ENCODE measurements at regions not wholly inside any gene's neighbourhood (a gene's known extent, or its start where the extent isn't known, plus 50 kb on each side); places are given as distances from the start of the nearest gene placed in this dataset.

GRCh38 chr3:99287876-99288275, 350.5 kb upstream of the COL8A1 start:
- Histone ChIP-seq H3K9me3 (no peaks in the 10 kb centered on the region), H3K27ac (no peak overlapping the region), H3K4me1 (no peaks in the 10 kb centered on the region), H3K27me3 (no peaks in the 10 kb centered on the region), H3K36me3 (no peaks in the 10 kb centered on the region), H3K4me3 (no peak overlapping the region)
- no peak for DNase-seq
- no peak for TF ChIP-seq POLR2A (IDR thresholded peaks at IDR 0.05)
- TF ChIP-seq CTCF (IDR thresholded peaks at IDR 0.05), result no peak

GRCh38 chr3:99286266-99286845, 352.0 kb upstream of the COL8A1 start:
- H3K9me3 ChIP-seq, result no peaks in the 10 kb centered on the region
- TF ChIP-seq CTCF (IDR thresholded peaks at IDR 0.05) (no peak), POLR2A (IDR thresholded peaks at IDR 0.05) (no peak)
- no peak for DNase-seq
- H3K27me3 ChIP-seq, result no peaks in the 10 kb centered on the region
- no peaks in the 10 kb centered on the region for H3K36me3 ChIP-seq
- H3K4me1 ChIP-seq, result no peaks in the 10 kb centered on the region
- no peak overlapping the region for H3K4me3 ChIP-seq
- no peak overlapping the region for H3K27ac ChIP-seq

- Histone ChIP-seq H3K4me3 (no peak overlapping the region), H3K36me3 (no peaks in the 10 kb centered on the region), H3K4me1 (no peaks in the 10 kb centered on the region), H3K9me3 (no peaks in the 10 kb centered on the region), H3K27ac (no peak overlapping the region), H3K27me3 (no peaks in the 10 kb centered on the region)
- TF ChIP-seq CTCF (IDR thresholded peaks at IDR 0.05) (no peak), POLR2A (IDR thresholded peaks at IDR 0.05) (no peak)
- DNase-seq, result no peak
These were observed 368.3 kb upstream of the DCBLD2 start for GRCh38 chr3:99269606-99270351.

GRCh38 chr3:99256788-99257187, 355.3 kb upstream of the DCBLD2 start:
- Histone ChIP-seq H3K9me3 (no peaks in the 10 kb centered on the region), H3K4me1 (no peaks in the 10 kb centered on the region), H3K36me3 (no peaks in the 10 kb centered on the region), H3K27ac (no peak overlapping the region), H3K4me3 (no peak overlapping the region), H3K27me3 (no peaks in the 10 kb centered on the region)
- TF ChIP-seq CTCF (IDR thresholded peaks at IDR 0.05) (no peak), POLR2A (IDR thresholded peaks at IDR 0.05) (no peak)
- DNase-seq, result no peak

- no peak for DNase-seq
- no peaks in the 10 kb centered on the region for H3K4me1 ChIP-seq
- no peak overlapping the region for H3K4me3 ChIP-seq
- no peak overlapping the region for H3K27ac ChIP-seq
- no peaks in the 10 kb centered on the region for H3K27me3 ChIP-seq
- no peaks in the 10 kb centered on the region for H3K36me3 ChIP-seq
- H3K9me3 ChIP-seq, result no peaks in the 10 kb centered on the region
- no peak for TF ChIP-seq CTCF (IDR thresholded peaks at IDR 0.05)
- no peak for TF ChIP-seq POLR2A (IDR thresholded peaks at IDR 0.05)
These were observed 352.5 kb upstream of the DCBLD2 start for GRCh38 chr3:99253963-99254355.

Data from Peyer's patch (tissue), 4 donors.